ENCODE measurements at regions not wholly inside any gene's neighbourhood (a gene's known extent, or its start where the extent isn't known, plus 50 kb on each side); places are given as distances from the start of the nearest gene placed in this dataset.
A peak's percentile ranks its signal among the peaks of the same experiment; 100 is the strongest.
"Not testable (repeated sequence)": the region's sequence is repeated elsewhere in the genome, so short reads cannot be mapped to it uniquely, and the experiment has no call there.

GRCh38 chr12:63406781-63407180, 255.8 kb upstream of the AVPR1A start:
- no peak for DNase-seq

GRCh38 chr12:63404611-63405010, 253.6 kb upstream of the AVPR1A start:
- DNase-seq, result no peak

GRCh38 chr12:63403256-63403655, 252.3 kb upstream of the AVPR1A start:
- DNase-seq, result peak; percentile 24

GRCh38 chr12:63400718-63401117, 249.7 kb upstream of the AVPR1A start:
- no peak for DNase-seq

GRCh38 chr12:63400318-63400717, 249.3 kb upstream of the AVPR1A start:
- no peak for DNase-seq

- no peak for DNase-seq
These were observed 246.8 kb upstream of the AVPR1A start for GRCh38 chr12:63397807-63398206.

GRCh38 chr12:63396135-63396534, 245.1 kb upstream of the AVPR1A start:
- DNase-seq, result no peak

GRCh38 chr12:63394983-63395382, 244.0 kb upstream of the AVPR1A start:
- DNase-seq, result no peak

GRCh38 chr12:63394349-63394748, 243.3 kb upstream of the AVPR1A start:
- no peak for DNase-seq

- no peak for DNase-seq
These were observed 238.2 kb upstream of the AVPR1A start for GRCh38 chr12:63389211-63389610.

GRCh38 chr12:63387771-63388170, 236.8 kb upstream of the AVPR1A start:
- DNase-seq, result no peak

- DNase-seq, result no peak
These were observed 231.9 kb upstream of the AVPR1A start for GRCh38 chr12:63382930-63383329.

GRCh38 chr12:63362791-63363190, 211.8 kb upstream of the AVPR1A start:
- DNase-seq, result peak; percentile 55

- no peak for DNase-seq
These were observed 211.2 kb upstream of the AVPR1A start for GRCh38 chr12:63362166-63362565.

GRCh38 chr12:63354969-63355368, 204.0 kb upstream of the AVPR1A start:
- no peak for DNase-seq

GRCh38 chr12:63353559-63353958, 202.6 kb upstream of the AVPR1A start:
- DNase-seq, result peak; percentile 23

- no peak for DNase-seq
These were observed 200.4 kb upstream of the AVPR1A start for GRCh38 chr12:63351370-63351769.

GRCh38 chr12:63348556-63348955, 197.6 kb upstream of the AVPR1A start:
- DNase-seq, result no peak

GRCh38 chr12:63337158-63337557, 186.2 kb upstream of the AVPR1A start:
- not testable (repeated sequence) for DNase-seq

- no peak for DNase-seq
These were observed 175.3 kb upstream of the AVPR1A start for GRCh38 chr12:63326260-63326659.

- DNase-seq, result no peak
These were observed 174.8 kb upstream of the AVPR1A start for GRCh38 chr12:63325757-63326156.

GRCh38 chr12:63323942-63324341, 172.9 kb upstream of the AVPR1A start:
- no peak for DNase-seq

- DNase-seq, result no peak
These were observed 170.4 kb upstream of the AVPR1A start for GRCh38 chr12:63321373-63321772.

GRCh38 chr12:63319936-63320633, 169.1 kb upstream of the AVPR1A start:
- peak; percentile 20 for DNase-seq

- peak; percentile 8 for DNase-seq
These were observed 168.4 kb upstream of the AVPR1A start for GRCh38 chr12:63319386-63319785.

All from fibroblast of skin of abdomen (primary cell).